ENCODE measurements at regions not wholly inside any gene's neighbourhood (a gene's known extent, or its start where the extent isn't known, plus 50 kb on each side); places are given as distances from the start of the nearest gene placed in this dataset.

DNA sequence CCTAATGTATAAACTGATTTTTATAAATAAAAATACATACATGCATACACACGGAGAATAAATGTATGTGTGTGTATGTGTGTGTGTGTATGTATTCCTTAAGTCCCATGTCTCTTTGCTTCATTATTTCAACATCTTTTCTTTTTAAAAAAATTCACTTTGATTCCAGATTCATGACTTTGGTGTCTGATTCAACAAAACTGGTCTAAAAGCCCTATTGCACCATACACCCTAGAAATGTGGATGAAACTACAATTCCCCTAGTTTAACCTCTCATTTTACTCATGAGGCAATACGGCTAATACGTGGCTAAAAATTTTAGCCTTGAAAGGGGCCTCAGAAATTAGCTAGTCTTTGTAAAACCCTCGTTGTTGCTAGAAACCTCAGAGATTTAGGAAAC is 228.1 kb downstream of the ADAMTS9 start:
- Histone ChIP-seq H3K9me3 (no peaks in the 10 kb centered on the region), H3K4me3 (no peak overlapping the region), H3K27me3 (ENCODE audit: insufficient read depth in 3 of 3, low read length in 2 of 3) (no peaks in the 10 kb centered on the region), H3K4me1 (no peaks in the 10 kb centered on the region), H3K36me3 (ENCODE audit: insufficient read depth in 1 of 2, low read depth in 1 of 2) (no peaks in the 10 kb centered on the region), H3K27ac (no peak overlapping the region)
- DNase-seq (no peak), ATAC-seq (no peak)
- intact Hi-C loops (cut with DNase I): no loop called here
- WGBS, 3 donors: 57 to 82% (median 68%) methylated on average over 4 of the region's 4 CpGs
- TF ChIP-seq CTCF (IDR thresholded peaks at IDR 0.05): no peak

DNA sequence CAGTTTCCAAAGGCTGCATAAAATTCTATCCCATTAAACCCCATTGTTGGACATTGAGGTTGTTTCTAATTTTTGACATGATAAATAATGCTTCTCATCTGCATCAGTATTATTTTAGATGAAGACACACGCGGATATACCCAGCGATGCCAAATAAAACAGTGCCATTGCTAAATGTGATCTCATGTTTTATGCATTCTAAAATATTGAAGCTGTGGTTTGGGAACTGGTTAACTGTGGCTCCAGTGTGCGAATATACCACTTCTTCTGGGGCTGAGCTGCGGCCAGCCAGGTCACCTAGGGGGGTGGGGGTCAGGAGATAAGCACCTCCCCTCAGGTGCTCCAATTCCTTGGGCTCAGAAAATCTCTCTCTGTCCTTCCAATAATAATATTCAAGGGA is 230.0 kb downstream of the ADAMTS9 start:
- DNase-seq (no peak), ATAC-seq (no peak)
- Histone ChIP-seq H3K9me3 (no peaks in the 10 kb centered on the region), H3K36me3 (ENCODE audit: insufficient read depth in 1 of 2, low read depth in 1 of 2) (no peaks in the 10 kb centered on the region), H3K4me3 (no peak overlapping the region), H3K27me3 (ENCODE audit: insufficient read depth in 3 of 3, low read length in 2 of 3) (no peaks in the 10 kb centered on the region), H3K4me1 (no peaks in the 10 kb centered on the region), H3K27ac (no peak overlapping the region)
- intact Hi-C loops (cut with DNase I): no loop called here
- no peak for TF ChIP-seq CTCF (IDR thresholded peaks at IDR 0.05)
- 67 to 74% (median 71%) methylated on average over 5 of the region's 5 CpGs for WGBS, 3 donors

DNA sequence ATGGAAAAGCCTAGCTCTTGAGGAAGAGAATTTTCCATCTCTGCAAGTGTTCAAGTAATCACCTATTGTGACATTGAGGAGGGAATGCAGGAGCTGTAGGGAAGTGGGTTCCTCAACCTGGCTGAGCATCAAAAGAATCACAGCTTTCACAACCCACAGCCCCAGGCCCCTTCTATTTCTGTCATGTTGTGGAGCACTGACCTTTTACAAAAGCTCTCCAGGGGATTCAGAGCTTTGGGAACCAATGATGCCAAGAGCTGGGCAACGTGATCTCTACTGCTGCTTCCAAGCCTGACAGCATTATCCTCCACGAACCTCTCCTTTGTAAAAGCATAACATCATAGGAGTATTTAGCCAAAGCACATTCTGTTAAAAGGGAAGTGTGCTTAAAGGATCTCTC is 231.1 kb downstream of the ADAMTS9 start:
- intact Hi-C loops (cut with DNase I): no loop called here
- 5 to 13% (median 12%) methylated on average over 2 of the region's 2 CpGs for WGBS, 3 donors
- Histone ChIP-seq H3K4me3 (no peak overlapping the region), H3K4me1 (no peaks in the 10 kb centered on the region), H3K27ac (no peak overlapping the region), H3K36me3 (ENCODE audit: insufficient read depth in 1 of 2, low read depth in 1 of 2) (no peaks in the 10 kb centered on the region), H3K9me3 (no peaks in the 10 kb centered on the region), H3K27me3 (ENCODE audit: insufficient read depth in 3 of 3, low read length in 2 of 3) (no peaks in the 10 kb centered on the region)
- no peak for TF ChIP-seq CTCF (IDR thresholded peaks at IDR 0.05)
- ATAC-seq (no peak), DNase-seq (no peak)

GRCh38 chr3:64455351-64455750 is 230.1 kb upstream of the PRICKLE2 start:
- no peak for DNase-seq
- ATAC-seq: no peak
- Histone ChIP-seq H3K4me1 (no peaks in the 10 kb centered on the region), H3K36me3 (ENCODE audit: insufficient read depth in 1 of 2, low read depth in 1 of 2) (no peaks in the 10 kb centered on the region), H3K27ac (no peak overlapping the region), H3K27me3 (ENCODE audit: insufficient read depth in 3 of 3, low read length in 2 of 3) (no peaks in the 10 kb centered on the region), H3K4me3 (no peak overlapping the region), H3K9me3 (no peaks in the 10 kb centered on the region)
- intact Hi-C loops (cut with DNase I): no loop called here
- no peak for TF ChIP-seq CTCF (IDR thresholded peaks at IDR 0.05)

DNA sequence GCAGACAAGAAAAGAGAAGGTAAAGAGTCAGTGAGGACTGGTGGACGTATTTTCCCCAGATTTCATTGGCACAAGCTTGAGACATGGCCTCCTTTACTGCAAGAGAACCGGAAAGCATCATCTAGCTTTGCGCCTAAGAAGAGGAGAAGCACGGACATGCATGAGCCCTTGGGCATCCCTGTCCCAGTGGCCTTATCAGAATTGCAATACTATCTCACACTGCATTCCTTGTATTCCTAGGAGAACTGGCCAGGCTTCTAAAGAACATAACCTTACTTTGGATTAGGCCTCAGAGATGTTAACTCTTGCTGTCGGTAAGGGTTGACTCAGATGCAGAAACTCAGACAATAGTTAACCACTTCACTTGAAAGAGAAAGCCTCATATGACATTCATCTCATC is 229.5 kb upstream of the PRICKLE2 start:
- TF ChIP-seq CTCF (IDR thresholded peaks at IDR 0.05): no peak
- H3K9me3 ChIP-seq: no peaks in the 10 kb centered on the region
- DNase-seq: no peak
- H3K36me3 ChIP-seq (ENCODE audit: insufficient read depth in 1 of 2, low read depth in 1 of 2): no peaks in the 10 kb centered on the region
- intact Hi-C loops (cut with DNase I): no loop called here
- H3K4me1 ChIP-seq: no peaks in the 10 kb centered on the region
- H3K27me3 ChIP-seq (ENCODE audit: insufficient read depth in 3 of 3, low read length in 2 of 3): no peaks in the 10 kb centered on the region
- H3K4me3 ChIP-seq: no peak overlapping the region
- WGBS, 3 donors: 83 to 92% (median 91%) methylated on average over 5 of the region's 5 CpGs
- no peak for ATAC-seq
- H3K27ac ChIP-seq: no peak overlapping the region
